T-helper 17 cell (primary cell): ENCODE measurements at regions not wholly inside any gene's neighbourhood (a gene's known extent, or its start where the extent isn't known, plus 50 kb on each side); places are given as distances from the start of the nearest gene placed in this dataset.
A peak's percentile ranks its signal among the peaks of the same experiment; 100 is the strongest.

ENCODE experiments used
- ATAC-seq: fragments of 150-1000 bp; cut with Tn5 transposase; 2 replicates; pipeline ENCODE4 v1.10.0; 2021; ENCODE audit warnings: mild to moderate bottlenecking, moderate library complexity
- DNase-seq, 3 donors: peaks; one replicate each; pipeline versions ENCODE4 v3.0.0 to v3.0.0-alpha.2; 2020 to 2021
- H3K9me3 ChIP-seq: one replicate; pipeline ENCODE4 v1.7.0; 2013; ENCODE audit warnings: low read length, mild to moderate bottlenecking; ENCODE audit not compliant: control insufficient read depth, poor library complexity, severe bottlenecking
- H3K27ac Mint-ChIP-seq: one replicate; pipeline ENCODE4 v1.8.0; 2022; ENCODE audit warnings: mild to moderate bottlenecking, moderate library complexity, mixed read lengths
- H3K27me3 Mint-ChIP-seq: one replicate; pipeline ENCODE4 v1.8.0; 2022; ENCODE audit warnings: mixed read lengths
- H3K36me3 Mint-ChIP-seq: one replicate; pipeline ENCODE4 v1.8.0; 2022; ENCODE audit warnings: low read depth, mixed read lengths
- H3K4me1 Mint-ChIP-seq: one replicate; pipeline ENCODE4 v1.8.0; 2022; ENCODE audit warnings: mild to moderate bottlenecking, mixed read lengths
- H3K4me3 Mint-ChIP-seq: one replicate; pipeline ENCODE4 v1.8.0; 2022; ENCODE audit warnings: mild to moderate bottlenecking, moderate library complexity, mixed read lengths

GRCh38 chr13:77415253-77416071, 88.6 kb upstream of the MYCBP2 start:
- peak overlapping the region; percentile 57 for H3K27ac Mint-ChIP-seq
- ATAC-seq (peak; percentile 42), DNase-seq (no peak)
- H3K4me3 Mint-ChIP-seq = no peak overlapping the region
- H3K4me1 Mint-ChIP-seq = no peaks in the 10 kb centered on the region
- H3K36me3 Mint-ChIP-seq = no peaks in the 10 kb centered on the region
- no peaks in the 10 kb centered on the region for H3K9me3 ChIP-seq
- no peaks in the 10 kb centered on the region for H3K27me3 Mint-ChIP-seq

- H3K9me3 ChIP-seq = no peaks in the 10 kb centered on the region
- Mint-ChIP-seq H3K4me1 (no peaks in the 10 kb centered on the region), H3K4me3 (no peak overlapping the region), H3K27me3 (no peaks in the 10 kb centered on the region), H3K27ac (no peak overlapping the region), H3K36me3 (no peaks in the 10 kb centered on the region)
- no peak for DNase-seq
- ATAC-seq = no peak
Measured at GRCh38 chr13:77412860-77413259, 86.0 kb upstream of the MYCBP2 start.

- H3K27ac Mint-ChIP-seq = no peak overlapping the region
- DNase-seq (no peak), ATAC-seq (no peak)
- H3K36me3 Mint-ChIP-seq = no peaks in the 10 kb centered on the region
- H3K27me3 Mint-ChIP-seq = no peaks in the 10 kb centered on the region
- H3K4me1 Mint-ChIP-seq = no peaks in the 10 kb centered on the region
- H3K9me3 ChIP-seq = no peaks in the 10 kb centered on the region
- H3K4me3 Mint-ChIP-seq = no peak overlapping the region
Measured at GRCh38 chr13:77412116-77412635, 85.3 kb upstream of the MYCBP2 start.

DNA sequence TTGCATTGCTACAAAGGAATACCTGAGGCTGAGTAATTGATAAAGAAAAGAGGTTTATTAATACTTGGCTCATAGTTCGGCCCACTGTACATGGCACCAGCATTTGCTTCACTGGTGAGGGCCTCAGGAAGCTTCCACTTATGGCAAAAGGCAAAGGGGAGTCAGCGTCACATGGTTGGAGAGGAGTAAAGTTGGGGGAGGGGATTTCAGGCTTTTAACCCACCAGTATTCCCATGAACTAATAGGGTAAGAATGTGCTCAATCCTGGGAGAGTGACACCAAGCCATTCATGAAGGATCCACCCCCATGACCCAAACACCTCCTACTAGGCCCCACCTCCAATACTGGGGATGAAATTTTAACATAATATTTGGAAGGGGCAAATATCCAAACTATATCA, 82.5 kb upstream of the MYCBP2 start:
- Mint-ChIP-seq H3K27me3 (no peaks in the 10 kb centered on the region), H3K27ac (peak overlapping the region; percentile 1), H3K4me1 (no peaks in the 10 kb centered on the region), H3K4me3 (no peak overlapping the region), H3K36me3 (no peaks in the 10 kb centered on the region)
- H3K9me3 ChIP-seq = no peaks in the 10 kb centered on the region
- no peak for ATAC-seq
- DNase-seq = no peak

DNA sequence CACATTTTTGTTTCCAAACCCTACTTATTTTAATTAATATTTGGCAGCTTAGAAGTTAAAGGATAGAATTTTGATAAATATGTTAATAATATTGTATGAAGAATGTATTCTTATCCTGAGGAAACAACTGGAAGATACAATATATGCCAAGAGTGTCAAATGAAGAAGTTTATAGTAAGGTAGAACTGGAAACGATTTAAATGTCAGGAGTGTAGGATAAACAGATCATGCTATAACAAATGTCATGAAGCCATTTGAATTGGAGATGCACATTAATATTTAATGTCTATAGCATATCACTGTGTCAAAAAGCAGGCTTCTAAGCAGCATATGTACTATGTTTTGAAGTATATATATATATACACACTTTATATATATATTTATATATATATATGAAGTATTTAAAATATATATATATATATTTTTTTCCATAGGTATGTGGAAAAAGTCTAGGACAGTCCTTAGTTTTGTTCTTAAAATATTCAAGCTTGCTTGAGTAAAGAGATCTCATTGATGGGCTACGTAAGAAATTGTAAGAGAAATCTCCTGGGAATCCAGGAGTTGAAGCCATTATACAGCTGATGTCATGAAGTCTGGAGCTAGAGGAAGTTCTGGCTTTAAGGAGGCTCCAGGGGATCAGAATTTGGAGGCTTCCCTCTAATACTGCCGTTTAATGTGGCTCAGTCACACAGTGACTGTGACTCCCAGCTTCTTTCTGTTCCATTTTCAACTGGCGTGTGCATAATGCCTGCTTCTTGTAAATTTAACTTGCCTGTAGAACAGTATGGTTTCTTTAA, 79.9 kb upstream of the MYCBP2 start:
- H3K4me3 Mint-ChIP-seq = no peak overlapping the region
- peaks cover 2% of the 10 kb centered on the region for H3K27me3 Mint-ChIP-seq
- ATAC-seq (no peak), DNase-seq (no peak)
- no peaks in the 10 kb centered on the region for H3K4me1 Mint-ChIP-seq
- no peaks in the 10 kb centered on the region for H3K36me3 Mint-ChIP-seq
- H3K9me3 ChIP-seq = no peaks in the 10 kb centered on the region
- H3K27ac Mint-ChIP-seq = no peak overlapping the region

- H3K4me3 Mint-ChIP-seq = no peak overlapping the region
- peaks cover 1% of the 10 kb centered on the region for H3K4me1 Mint-ChIP-seq
- no peaks in the 10 kb centered on the region for H3K9me3 ChIP-seq
- peaks cover 24% of the 10 kb centered on the region for H3K27me3 Mint-ChIP-seq
- no peak overlapping the region for H3K27ac Mint-ChIP-seq
- ATAC-seq (no peak), DNase-seq (no peak)
- no peaks in the 10 kb centered on the region for H3K36me3 Mint-ChIP-seq
Measured at GRCh38 chr13:77398825-77399620, 72.1 kb upstream of the MYCBP2 start.

GRCh38 chr13:77397636-77398035, 70.7 kb upstream of the MYCBP2 start:
- H3K9me3 ChIP-seq = no peaks in the 10 kb centered on the region
- Mint-ChIP-seq H3K27ac (no peak overlapping the region), H3K4me1 (peaks cover 12% of the 10 kb centered on the region), H3K36me3 (no peaks in the 10 kb centered on the region), H3K4me3 (no peak overlapping the region), H3K27me3 (peaks cover 24% of the 10 kb centered on the region)
- ATAC-seq (no peak), DNase-seq (no peak)

GRCh38 chr13:77391475-77391874, 64.6 kb upstream of the MYCBP2 start:
- H3K9me3 ChIP-seq = no peaks in the 10 kb centered on the region
- no peaks in the 10 kb centered on the region for H3K27me3 Mint-ChIP-seq
- DNase-seq = no peak
- no peak for ATAC-seq
- H3K27ac Mint-ChIP-seq = no peak overlapping the region
- no peak overlapping the region for H3K4me3 Mint-ChIP-seq
- H3K36me3 Mint-ChIP-seq = peaks cover 2% of the 10 kb centered on the region
- peaks cover 25% of the 10 kb centered on the region for H3K4me1 Mint-ChIP-seq

DNA sequence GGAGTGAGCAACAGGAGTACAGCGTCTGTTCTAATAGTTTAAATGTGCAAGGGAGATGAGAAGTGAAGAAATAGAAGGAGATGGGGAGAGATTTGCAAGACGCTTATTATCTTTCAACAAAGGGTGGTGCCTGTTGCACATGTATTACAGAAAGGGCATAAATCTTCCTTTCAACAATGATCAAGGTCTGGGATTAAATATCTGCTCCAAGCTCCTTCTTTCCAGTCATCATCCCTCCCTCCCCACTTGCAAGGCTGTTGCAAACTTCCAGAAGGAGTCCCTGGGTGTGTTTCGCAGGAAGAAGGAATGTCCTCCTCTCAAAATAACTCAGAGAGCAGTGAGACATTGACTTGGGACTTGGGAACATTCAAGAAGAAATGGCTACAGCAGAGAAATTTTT, 63.5 kb upstream of the MYCBP2 start:
- ATAC-seq (no peak), DNase-seq (no peak)
- H3K27me3 Mint-ChIP-seq = no peaks in the 10 kb centered on the region
- H3K36me3 Mint-ChIP-seq = peaks cover 2% of the 10 kb centered on the region
- no peak overlapping the region for H3K4me3 Mint-ChIP-seq
- no peak overlapping the region for H3K27ac Mint-ChIP-seq
- no peaks in the 10 kb centered on the region for H3K9me3 ChIP-seq
- peaks cover 25% of the 10 kb centered on the region for H3K4me1 Mint-ChIP-seq

GRCh38 chr13:77389625-77390000, 62.7 kb upstream of the MYCBP2 start:
- peaks cover 25% of the 10 kb centered on the region for H3K4me1 Mint-ChIP-seq
- ATAC-seq (peak; percentile 10), DNase-seq (no peak)
- H3K27me3 Mint-ChIP-seq = no peaks in the 10 kb centered on the region
- H3K9me3 ChIP-seq = no peaks in the 10 kb centered on the region
- peaks cover 2% of the 10 kb centered on the region for H3K36me3 Mint-ChIP-seq
- H3K4me3 Mint-ChIP-seq = peak overlapping the region; percentile 12
- H3K27ac Mint-ChIP-seq = no peak overlapping the region

DNA sequence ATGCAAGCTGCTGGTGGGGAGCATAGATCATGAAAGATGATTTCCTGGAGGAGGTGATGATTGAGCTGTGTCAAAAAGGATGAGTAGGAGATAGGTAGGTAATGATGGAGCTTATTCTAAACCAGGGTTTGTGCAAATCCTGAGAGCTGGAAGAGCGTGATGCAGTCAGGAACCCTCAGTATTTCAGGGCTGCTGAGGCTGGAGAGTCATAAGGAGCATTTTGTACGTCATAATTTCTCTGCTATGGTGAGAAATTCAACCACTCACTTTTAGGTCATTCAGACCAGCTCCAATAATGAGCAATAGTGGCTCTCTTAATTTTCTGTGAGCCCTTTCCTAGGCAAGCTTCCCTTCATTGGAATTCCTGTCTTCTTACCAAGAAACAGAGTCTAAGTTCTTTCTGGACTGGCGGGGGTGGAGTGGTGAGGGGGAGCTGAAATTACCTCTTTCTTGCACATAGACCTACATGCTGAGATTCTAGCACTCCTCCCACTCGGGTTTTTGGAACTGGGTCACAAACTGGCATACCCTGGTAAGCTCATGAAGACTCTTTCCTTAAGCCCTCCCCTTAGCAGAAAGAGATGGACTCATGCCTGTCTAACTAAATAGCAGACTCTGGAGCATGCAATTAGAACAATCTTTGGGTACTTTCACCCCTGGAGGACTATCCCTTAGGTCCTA, 62.2 kb upstream of the MYCBP2 start:
- H3K4me3 Mint-ChIP-seq = no peak overlapping the region
- H3K27me3 Mint-ChIP-seq = no peaks in the 10 kb centered on the region
- peaks cover 24% of the 10 kb centered on the region for H3K4me1 Mint-ChIP-seq
- peaks cover 2% of the 10 kb centered on the region for H3K36me3 Mint-ChIP-seq
- ATAC-seq = peak; percentile 48
- no peaks in the 10 kb centered on the region for H3K9me3 ChIP-seq
- no peak overlapping the region for H3K27ac Mint-ChIP-seq
- DNase-seq = no peak

- H3K9me3 ChIP-seq = no peaks in the 10 kb centered on the region
- Mint-ChIP-seq H3K4me1 (peaks cover 13% of the 10 kb centered on the region), H3K36me3 (peaks cover 2% of the 10 kb centered on the region), H3K27me3 (peaks cover 5% of the 10 kb centered on the region), H3K27ac (no peak overlapping the region), H3K4me3 (no peak overlapping the region)
- ATAC-seq (no peak), DNase-seq (no peak)
Measured at GRCh38 chr13:77387607-77388200, 60.8 kb upstream of the MYCBP2 start.
